SK-N-SH (cell line): ENCODE measurements at regions not wholly inside any gene's neighbourhood (a gene's known extent, or its start where the extent isn't known, plus 50 kb on each side); places are given as distances from the start of the nearest gene placed in this dataset.

Source experiments
- CTCF ChIA-PET: fragments of 300-600, 350-600 bp; formaldehyde crosslinking; extraction: SDS; loops from one replicate; lab custom pipeline; 2021; lab: Yijun Ruan, JAX
- POLR2A ChIA-PET: fragments of 350-600 bp; sonication (Branson Sonifier 250); formaldehyde crosslinking; extraction: SDS; loops from one replicate; lab custom pipeline; 2020; ENCODE audit warnings: antibody characterized with exemption, inconsistent platforms; lab: Yijun Ruan, JAX
- DNase-seq: peaks from one replicate; pipeline ENCODE4 v3.0.0; 2012
- H2AFZ ChIP-seq: fragments of 200-600 bp; sonication (generic); 2 replicates; pipeline ENCODE4 v1.8.1; 2016; ENCODE audit warnings: antibody characterized with exemption, mild to moderate bottlenecking, low read depth
- H3F3A ChIP-seq: fragments of 200-600 bp; sonication (generic); replicated peaks from 2 replicates; pipeline ENCODE3; 2016; ENCODE audit warnings: antibody characterized with exemption, mild to moderate bottlenecking; ENCODE audit not compliant: insufficient read depth
- H3K27ac ChIP-seq, 2 experiments: fragments of 200-500 bp in 1 of 2; fragments of 200-600 bp in 1 of 2; sonication (Bioruptor generic) in 1 of 2; sonication (generic), shearing (Covaris generic) in 1 of 2; 2 replicates each; pipeline versions ENCODE4 v1.5.1 to v1.6.1; 2014 to 2016; ENCODE audit warnings: low read depth in 2 of 2, inconsistent platforms in 1 of 2, low read length in 1 of 2, mild to moderate bottlenecking in 1 of 2, mixed read lengths in 1 of 2
- H3K27me3 ChIP-seq: fragments of 200-600 bp; sonication (generic), shearing (Covaris generic); 2 replicates; pipeline ENCODE4 v1.6.1; 2016; ENCODE audit warnings: mixed run types; ENCODE audit not compliant: insufficient read depth
- H3K36me3 ChIP-seq, 2 experiments: fragments of 200-500 bp in 1 of 2; fragments of 200-600 bp in 1 of 2; sonication (Bioruptor generic) in 1 of 2; sonication (generic) in 1 of 2; replicated peaks in 1 of 2; 2 replicates each; pipeline versions ENCODE3 to v1.5.1; 2014 to 2016; ENCODE audit warnings: low read length in 1 of 2, mild to moderate bottlenecking in 1 of 2; ENCODE audit not compliant: insufficient read depth in 2 of 2, control insufficient read depth in 1 of 2
- H3K4me1 ChIP-seq, 2 experiments: fragments of 200-500 bp in 1 of 2; fragments of 200-600 bp in 1 of 2; sonication (Bioruptor generic) in 1 of 2; sonication (generic), shearing (Covaris generic) in 1 of 2; 2 replicates each; pipeline versions ENCODE4 v1.5.1 to v1.6.1; 2014 to 2016; ENCODE audit warnings: low read depth in 1 of 2, low read length in 1 of 2, mixed run types in 1 of 2; ENCODE audit not compliant: insufficient read depth in 2 of 2, control insufficient read depth in 1 of 2
- H3K4me2 ChIP-seq: fragments of 200-600 bp; sonication (generic), shearing (Covaris generic); 2 replicates; pipeline ENCODE4 v1.6.1; 2017; ENCODE audit warnings: mixed run types
- H3K4me3 ChIP-seq, 2 experiments: fragments of 200-500 bp in 1 of 2; fragments of 200-600 bp in 1 of 2; sonication (Bioruptor generic) in 1 of 2; sonication (generic), shearing (Covaris generic) in 1 of 2; 2 replicates each; pipeline versions ENCODE4 v1.5.1 to v1.8.1; 2014 to 2016; ENCODE audit warnings: low read depth in 2 of 2, inconsistent platforms in 1 of 2, low read length in 1 of 2, mild to moderate bottlenecking in 1 of 2, mixed read lengths in 1 of 2, moderate library complexity in 1 of 2
- H3K79me2 ChIP-seq: fragments of 200-600 bp; sonication (generic); 2 replicates; pipeline ENCODE4 v1.8.1; 2017; ENCODE audit warnings: mild to moderate bottlenecking; ENCODE audit not compliant: insufficient read depth
- H3K9ac ChIP-seq: fragments of 200-600 bp; sonication (generic); 2 replicates; pipeline ENCODE4 v1.6.1; 2017; ENCODE audit warnings: mixed run types
- H3K9me2 ChIP-seq: fragments of 200-600 bp; sonication (generic); 2 replicates; pipeline ENCODE4 v1.6.1; 2017; ENCODE audit warnings: mixed run types
- H3K9me3 ChIP-seq: fragments of 200-600 bp; sonication (generic); 2 replicates; pipeline ENCODE4 v1.6.1; 2017; ENCODE audit warnings: mixed run types, mild to moderate bottlenecking, moderate library complexity
- H4K20me1 ChIP-seq: fragments of 200-600 bp; sonication (generic); 2 replicates; pipeline ENCODE4 v1.6.1; 2017; ENCODE audit warnings: mild to moderate bottlenecking, mixed run types; ENCODE audit not compliant: insufficient read depth
- CHD2 ChIP-seq: fragments of 150-350 bp; IDR thresholded peaks from 2 replicates; pipeline ENCODE4 v1.6.1; 2018; ENCODE audit warnings: low read length; ENCODE audit not compliant: partially characterized antibody
- CTCF ChIP-seq: fragments of 200-600 bp; sonication (generic); IDR thresholded peaks from 2 replicates; pipeline ENCODE4 v1.6.1; 2017; ENCODE audit warnings: antibody characterized with exemption, mild to moderate bottlenecking, moderate library complexity
- EZH2phosphoT487 ChIP-seq: fragments of 200-600 bp; sonication (generic); IDR thresholded peaks from 2 replicates; pipeline ENCODE4 v1.6.1; 2017; ENCODE audit warnings: low read depth, mixed run types, mild to moderate bottlenecking, antibody characterized with exemption, moderate library complexity, borderline replicate concordance
- FOSL2 ChIP-seq: IDR thresholded peaks from 2 replicates; pipeline ENCODE4 v1.4.0; 2012; ENCODE audit warnings: low read depth, mild to moderate bottlenecking, moderate library complexity, borderline replicate concordance
- GATA2 ChIP-seq: sonication (generic); formaldehyde crosslinking; IDR thresholded peaks from 2 replicates; pipeline ENCODE4 v1.5.0; 2020; ENCODE audit warnings: mild to moderate bottlenecking, missing genetic modification reagents
- IRF3 ChIP-seq: fragments of 150-350 bp; IDR thresholded peaks from 2 replicates; pipeline ENCODE4 v1.6.1; 2016; ENCODE audit warnings: mild to moderate bottlenecking, low read depth, low read length
- RAD21 ChIP-seq: IDR thresholded peaks from 2 replicates; pipeline ENCODE4 v1.6.1; 2012; ENCODE audit warnings: mild to moderate bottlenecking, low read length
- RFX5 ChIP-seq: IDR thresholded peaks from 2 replicates; pipeline ENCODE4 v1.6.1; 2012; ENCODE audit warnings: mild to moderate bottlenecking, improper control_type of control experiment, low read length
- RXRA ChIP-seq: IDR thresholded peaks from 2 replicates; pipeline ENCODE4 v1.4.0; 2012; ENCODE audit warnings: low read depth, mild to moderate bottlenecking, borderline replicate concordance
- USF2 ChIP-seq: fragments of 150-350 bp; IDR thresholded peaks from 2 replicates; pipeline ENCODE4 v1.6.1; 2017; ENCODE audit warnings: antibody characterized with exemption, low read length, low read depth, borderline replicate concordance
- WGBS: methylation state at CpG from one replicate; pipeline ENCODE4 v1.1.6; 2017; ENCODE audit warnings: low lambda C conversion rate; 5-methylcytosine and 5-hydroxymethylcytosine counted together
- TF ChIP-seq, protein P1 (sequence below): IDR thresholded peaks from 2 replicates; pipeline ENCODE4; 2012

DNA sequence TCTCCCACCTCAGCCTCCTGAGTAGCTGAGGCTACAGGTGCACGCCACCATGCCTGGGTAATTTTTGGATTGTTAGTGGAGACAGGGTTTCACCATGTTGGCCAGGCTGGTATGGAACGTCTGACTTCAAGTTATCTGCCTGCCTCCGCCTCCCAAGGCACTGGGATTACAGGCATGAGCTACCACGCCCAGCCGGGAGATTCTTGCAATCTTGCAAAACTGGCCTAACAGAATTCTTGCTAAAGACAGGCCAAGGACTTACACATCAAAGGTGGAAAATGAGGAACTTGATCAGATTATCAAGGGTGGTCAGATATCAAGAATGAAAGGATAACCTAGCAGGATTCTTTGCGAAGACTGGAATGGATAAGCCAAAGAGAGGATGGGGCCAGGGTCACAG is 98.3 kb upstream of the TIAM1 start:
- Histone ChIP-seq H3K27me3 (no peaks in the 10 kb centered on the region), H3K9me3 (no peaks in the 10 kb centered on the region), H3K4me3 (no peak overlapping the region), H3K9ac (no peak overlapping the region), H3K4me1 (no peaks in the 10 kb centered on the region), H3K79me2 (no peaks in the 10 kb centered on the region), H3K9me2 (no peaks in the 10 kb centered on the region), H2AFZ (no peak overlapping the region), H4K20me1 (no peaks in the 10 kb centered on the region), H3K4me2 (no peak overlapping the region), H3F3A (no peaks in the 10 kb centered on the region), H3K27ac (no peak overlapping the region), H3K36me3 (no peaks in the 10 kb centered on the region)
- WGBS, result 52% methylated on average over 5 of the region's 6 CpGs
- CTCF ChIA-PET, result interaction anchor here (1.2 kb wide), 1 partner anchor 11 kb away, joined by 3 read pairs; no protein-coding TSS in a partner anchor
- no peak for DNase-seq
- POLR2A ChIA-PET, result no interaction called here
- TF ChIP-seq USF2 (no peak), RXRA (no peak), EZH2phosphoT487 (no peak), CTCF (no peak), IRF3 (no peak), CHD2 (no peak), RFX5 (no peak), RAD21 (no peak)
- TF ChIP-seq, protein P1, sequence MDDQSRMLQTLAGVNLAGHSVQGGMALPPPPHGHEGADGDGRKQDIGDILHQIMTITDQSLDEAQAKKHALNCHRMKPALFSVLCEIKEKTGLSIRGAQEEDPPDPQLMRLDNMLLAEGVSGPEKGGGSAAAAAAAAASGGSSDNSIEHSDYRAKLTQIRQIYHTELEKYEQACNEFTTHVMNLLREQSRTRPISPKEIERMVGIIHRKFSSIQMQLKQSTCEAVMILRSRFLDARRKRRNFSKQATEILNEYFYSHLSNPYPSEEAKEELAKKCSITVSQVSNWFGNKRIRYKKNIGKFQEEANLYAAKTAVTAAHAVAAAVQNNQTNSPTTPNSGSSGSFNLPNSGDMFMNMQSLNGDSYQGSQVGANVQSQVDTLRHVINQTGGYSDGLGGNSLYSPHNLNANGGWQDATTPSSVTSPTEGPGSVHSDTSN, result no peak

GRCh38 chr21:31429506-31429905 is 85.4 kb upstream of the TIAM1 start:
- 78% methylated on average over 6 of the region's 9 CpGs for WGBS

More at GRCh38 chr21:31429506-31429905, 85.4 kb upstream of the TIAM1 start:
- H3F3A ChIP-seq, result no peaks in the 10 kb centered on the region
- DNase-seq, result no peak
- H4K20me1 ChIP-seq, result no peaks in the 10 kb centered on the region
- H3K4me2 ChIP-seq, result no peak overlapping the region
- no peak overlapping the region for H3K9ac ChIP-seq
- CTCF ChIA-PET, result no interaction called here
- no peaks in the 10 kb centered on the region for H3K4me1 ChIP-seq
- no peak overlapping the region for H2AFZ ChIP-seq
- H3K9me3 ChIP-seq, result no peaks in the 10 kb centered on the region
- H3K27ac ChIP-seq, result no peak overlapping the region
- H3K36me3 ChIP-seq, result no peaks in the 10 kb centered on the region
- no peak overlapping the region for H3K4me3 ChIP-seq
- H3K27me3 ChIP-seq, result no peaks in the 10 kb centered on the region
- H3K79me2 ChIP-seq, result no peaks in the 10 kb centered on the region
- no peaks in the 10 kb centered on the region for H3K9me2 ChIP-seq
- POLR2A ChIA-PET, result no interaction called here
- TF ChIP-seq GATA2 (no peak), FOSL2 (no peak), IRF3 (no peak)
